Type B pancreatic cell (in vitro differentiated cells): ENCODE measurements at regions not wholly inside any gene's neighbourhood (a gene's known extent, or its start where the extent isn't known, plus 50 kb on each side); places are given as distances from the start of the nearest gene placed in this dataset.

Source experiments
- DNase-seq: peaks from one replicate; pipeline ENCODE4 v3.0.0; 2021; ENCODE audit warnings: mixed read lengths; ENCODE audit not compliant: unreplicated experiment; ENCODE audit errors: extremely low spot score
- H3K27ac Mint-ChIP-seq: 2 replicates; pipeline ENCODE4 v1.8.0; 2021; ENCODE audit warnings: mild to moderate bottlenecking, mixed read lengths
- H3K27me3 Mint-ChIP-seq: 2 replicates; pipeline ENCODE4 v1.8.0; 2021; ENCODE audit warnings: mixed read lengths
- H3K36me3 Mint-ChIP-seq: 2 replicates; pipeline ENCODE4 v1.8.0; 2021; ENCODE audit warnings: mixed read lengths
- H3K4me1 Mint-ChIP-seq: one replicate; pipeline ENCODE4 v1.8.0; 2021; ENCODE audit warnings: mixed read lengths; ENCODE audit not compliant: unreplicated experiment
- H3K4me3 Mint-ChIP-seq: 2 replicates; pipeline ENCODE4 v1.8.0; 2021; ENCODE audit warnings: mild to moderate bottlenecking, mixed read lengths
- H3K9me3 Mint-ChIP-seq: 2 replicates; pipeline ENCODE4 v1.8.0; 2021; ENCODE audit warnings: mixed read lengths
- CTCF ChIP-seq: fragments of 200-600 bp; sonication (generic); conservative IDR thresholded peaks from 2 replicates; pipeline ENCODE4 v1.5.0; 2021; ENCODE audit warnings: antibody characterized with exemption, mild to moderate bottlenecking

- Mint-ChIP-seq H3K4me1 (no peaks in the 10 kb centered on the region), H3K4me3 (no peak overlapping the region), H3K27me3 (peaks cover 7% of the 10 kb centered on the region), H3K9me3 (no peaks in the 10 kb centered on the region), H3K36me3 (peaks cover 4% of the 10 kb centered on the region), H3K27ac (no peak overlapping the region)
- no peak for TF ChIP-seq CTCF
- DNase-seq: no peak
Measured at GRCh38 chr5:167561796-167562195, 729.6 kb upstream of the WWC1 start.

- Mint-ChIP-seq H3K4me3 (no peak overlapping the region), H3K27me3 (peaks cover 7% of the 10 kb centered on the region), H3K36me3 (peaks cover 4% of the 10 kb centered on the region), H3K4me1 (no peaks in the 10 kb centered on the region), H3K27ac (no peak overlapping the region), H3K9me3 (no peaks in the 10 kb centered on the region)
- TF ChIP-seq CTCF: no peak
- no peak for DNase-seq
Measured at GRCh38 chr5:167564275-167564674, 727.2 kb upstream of the WWC1 start.

- peaks cover 5% of the 10 kb centered on the region for H3K4me1 Mint-ChIP-seq
- H3K27me3 Mint-ChIP-seq: peaks cover 13% of the 10 kb centered on the region
- H3K36me3 Mint-ChIP-seq: peaks cover 4% of the 10 kb centered on the region
- no peaks in the 10 kb centered on the region for H3K9me3 Mint-ChIP-seq
- H3K4me3 Mint-ChIP-seq: no peak overlapping the region
- peak; percentile 61 for TF ChIP-seq CTCF
- DNase-seq: no peak
- H3K27ac Mint-ChIP-seq: no peak overlapping the region
Measured at GRCh38 chr5:167565189-167565954, 726.1 kb upstream of the WWC1 start.

- Mint-ChIP-seq H3K9me3 (no peaks in the 10 kb centered on the region), H3K27ac (no peak overlapping the region), H3K4me1 (peaks cover 16% of the 10 kb centered on the region), H3K27me3 (peaks cover 37% of the 10 kb centered on the region), H3K36me3 (no peaks in the 10 kb centered on the region), H3K4me3 (no peak overlapping the region)
- no peak for DNase-seq
- no peak for TF ChIP-seq CTCF
Measured at GRCh38 chr5:167570431-167570830, 721.0 kb upstream of the WWC1 start.

- TF ChIP-seq CTCF: no peak
- no peaks in the 10 kb centered on the region for H3K9me3 Mint-ChIP-seq
- H3K4me1 Mint-ChIP-seq: peaks cover 18% of the 10 kb centered on the region
- H3K27ac Mint-ChIP-seq: no peak overlapping the region
- H3K36me3 Mint-ChIP-seq: no peaks in the 10 kb centered on the region
- no peak for DNase-seq
- peaks cover 49% of the 10 kb centered on the region for H3K27me3 Mint-ChIP-seq
- H3K4me3 Mint-ChIP-seq: no peak overlapping the region
Measured at GRCh38 chr5:167571824-167572223, 719.6 kb upstream of the WWC1 start.
